H9 (cell line): ENCODE measurements at regions not wholly inside any gene's neighbourhood (a gene's known extent, or its start where the extent isn't known, plus 50 kb on each side); places are given as distances from the start of the nearest gene placed in this dataset.

ENCODE experiments used
- DNase-seq: peaks from one replicate; pipeline ENCODE4 v3.0.0-alpha.2; 2017
- H2AFZ ChIP-seq: one replicate; pipeline ENCODE4 v1.6.1; 2013; ENCODE audit warnings: mild to moderate bottlenecking, low read length, control low read depth, moderate library complexity
- H2AK5ac ChIP-seq: 2 replicates; pipeline ENCODE4 v1.6.1; 2013; ENCODE audit warnings: low read length, control low read depth, mixed read lengths; ENCODE audit not compliant: insufficient read length
- H2BK120ac ChIP-seq: one replicate; pipeline ENCODE4 v1.6.1; 2013; ENCODE audit warnings: low read depth, mild to moderate bottlenecking, low read length, control low read depth, inconsistent platforms; ENCODE audit not compliant: poor library complexity, severe bottlenecking
- H2BK12ac ChIP-seq: 2 replicates; pipeline ENCODE4 v1.6.1; 2013; ENCODE audit warnings: low read length, control low read depth, mixed read lengths, low read depth; ENCODE audit not compliant: insufficient read length
- H2BK15ac ChIP-seq: 2 replicates; pipeline ENCODE4 v1.6.1; 2013; ENCODE audit warnings: low read depth, low read length, control low read depth
- H2BK20ac ChIP-seq: one replicate; pipeline ENCODE4 v1.6.1; 2013; ENCODE audit warnings: low read depth, mild to moderate bottlenecking, low read length, control low read depth, inconsistent platforms; ENCODE audit not compliant: poor library complexity, severe bottlenecking
- H2BK5ac ChIP-seq: 2 replicates; pipeline ENCODE4 v1.6.1; 2013; ENCODE audit warnings: low read length, control low read depth, mixed read lengths; ENCODE audit not compliant: insufficient read length
- H3K14ac ChIP-seq: 2 replicates; pipeline ENCODE4 v1.6.1; 2013; ENCODE audit warnings: low read length, control low read depth; ENCODE audit not compliant: insufficient read depth
- H3K18ac ChIP-seq: 2 replicates; pipeline ENCODE4 v1.6.1; 2013; ENCODE audit warnings: low read depth, mild to moderate bottlenecking, mixed read lengths, low read length, control low read depth; ENCODE audit not compliant: insufficient read length
- H3K23ac ChIP-seq: 2 replicates; pipeline ENCODE4 v1.6.1; 2013; ENCODE audit warnings: low read length, control low read depth, mixed read lengths, low read depth; ENCODE audit not compliant: insufficient read length
- H3K23me2 ChIP-seq: 2 replicates; pipeline ENCODE4 v1.6.1; 2013; ENCODE audit warnings: low read depth, mild to moderate bottlenecking, mixed read lengths, low read length, control low read depth; ENCODE audit not compliant: insufficient read length, poor library complexity, severe bottlenecking
- H3K27ac ChIP-seq: 2 replicates; pipeline ENCODE4 v1.5.1; 2013; ENCODE audit warnings: low read length, control low read depth, mixed read lengths, low read depth; ENCODE audit not compliant: insufficient read length
- H3K27me3 ChIP-seq: 2 replicates; pipeline ENCODE4 v1.6.1; 2013; ENCODE audit warnings: low read length, control low read depth, inconsistent platforms; ENCODE audit not compliant: insufficient read depth
- H3K4ac ChIP-seq: 2 replicates; pipeline ENCODE4 v1.6.1; 2013; ENCODE audit warnings: low read depth, mild to moderate bottlenecking, control low read depth, inconsistent platforms, low read length, moderate library complexity
- H3K4me1 ChIP-seq: 2 replicates; pipeline ENCODE4 v1.6.1; 2013; ENCODE audit warnings: low read length, control low read depth, inconsistent platforms; ENCODE audit not compliant: insufficient read depth
- H3K4me2 ChIP-seq: 2 replicates; pipeline ENCODE4 v1.6.1; 2013; ENCODE audit warnings: low read length, control low read depth, mixed read lengths; ENCODE audit not compliant: insufficient read length, insufficient read depth
- H3K56ac ChIP-seq: 2 replicates; pipeline ENCODE4 v1.6.1; 2013; ENCODE audit warnings: low read depth, mild to moderate bottlenecking, mixed read lengths, low read length, control low read depth; ENCODE audit not compliant: insufficient read length
- H3K79me1 ChIP-seq: 2 replicates; pipeline ENCODE4 v1.6.1; 2013; ENCODE audit warnings: low read depth, mild to moderate bottlenecking, moderate library complexity, low read length, control low read depth, inconsistent platforms; ENCODE audit not compliant: insufficient read depth, poor library complexity, severe bottlenecking
- H3K79me2 ChIP-seq: 2 replicates; pipeline ENCODE4 v1.6.1; 2013; ENCODE audit warnings: low read length, control low read depth, inconsistent platforms; ENCODE audit not compliant: insufficient read depth
- H3K9ac ChIP-seq: 2 replicates; pipeline ENCODE4 v1.6.1; 2013; ENCODE audit warnings: low read length, control low read depth, mixed read lengths; ENCODE audit not compliant: insufficient read length; ENCODE audit errors: extremely low read depth
- H3K9me3 ChIP-seq: one replicate; pipeline ENCODE4 v1.6.1; 2013; ENCODE audit warnings: low read depth, low read length, inconsistent platforms; ENCODE audit not compliant: control insufficient read depth
- H3T11ph ChIP-seq: one replicate; pipeline ENCODE4 v1.6.1; 2013; ENCODE audit warnings: mild to moderate bottlenecking, low read length, control low read depth, inconsistent platforms
- H4K20me1 ChIP-seq: one replicate; pipeline ENCODE4 v1.6.1; 2013; ENCODE audit not compliant: control insufficient read depth, insufficient read length, insufficient read depth
- H4K5ac ChIP-seq: 2 replicates; pipeline ENCODE4 v1.6.1; 2013; ENCODE audit warnings: low read depth, mild to moderate bottlenecking, mixed read lengths, low read length, control low read depth; ENCODE audit not compliant: insufficient read length
- H4K8ac ChIP-seq: replicated peaks from 2 replicates; pipeline ENCODE4 v1.6.1; 2013; ENCODE audit warnings: low read length, control low read depth, mixed read lengths, low read depth; ENCODE audit not compliant: insufficient read length
- H4K91ac ChIP-seq: 2 replicates; pipeline ENCODE4 v1.6.1; 2013; ENCODE audit warnings: low read depth, mild to moderate bottlenecking, moderate library complexity, mixed read lengths, low read length, control low read depth; ENCODE audit not compliant: insufficient read length
- H3K27ac Mint-ChIP-seq, 3 experiments: 2 replicates in 2 of 3; 3 replicates in 1 of 3; pipeline ENCODE4 v1.8.0; 2020 to 2021; ENCODE audit warnings: mixed read lengths in 3 of 3, mild to moderate bottlenecking in 1 of 3, moderate library complexity in 1 of 3
- H3K27me3 Mint-ChIP-seq: 2 replicates; pipeline ENCODE4 v1.8.0; 2021; ENCODE audit warnings: low read depth, mild to moderate bottlenecking, moderate library complexity, mixed read lengths
- H3K36me3 Mint-ChIP-seq, 3 experiments: 2 replicates in 2 of 3; 3 replicates in 1 of 3; pipeline ENCODE4 v1.8.0; 2020 to 2021; ENCODE audit warnings: low read depth in 3 of 3, mixed read lengths in 3 of 3; ENCODE audit not compliant: insufficient read depth in 1 of 3
- H3K4me1 Mint-ChIP-seq, 2 experiments: 2 replicates each; pipeline ENCODE4 v1.8.0; 2020; ENCODE audit warnings: mixed read lengths in 2 of 2
- H3K4me3 Mint-ChIP-seq, 2 experiments: 2 replicates in 1 of 2; 3 replicates in 1 of 2; pipeline ENCODE4 v1.8.0; 2020 to 2021; ENCODE audit warnings: mild to moderate bottlenecking in 2 of 2, mixed read lengths in 2 of 2, moderate library complexity in 1 of 2
- H3K9me3 Mint-ChIP-seq, 2 experiments: 2 replicates in 1 of 2; 3 replicates in 1 of 2; pipeline ENCODE4 v1.8.0; 2020; ENCODE audit warnings: mild to moderate bottlenecking in 2 of 2, mixed read lengths in 2 of 2, moderate library complexity in 1 of 2
- CTCF ChIP-seq: fragments of 200-600 bp; sonication (generic); conservative IDR thresholded peaks from 3 replicates; pipeline ENCODE4 v1.8.0; 2021; ENCODE audit warnings: antibody characterized with exemption, mild to moderate bottlenecking
- WGBS: extraction: QIAGEN DNeasy Blood & Tissue Kit; methylation state at CpG from one replicate; pipeline ENCODE4 v1.1.7; 2013; ENCODE audit warnings: missing lambda C conversion rate, low lambda C conversion rate, mixed read lengths; ENCODE audit not compliant: insufficient read length; ENCODE audit errors: extremely low coverage; 5-methylcytosine and 5-hydroxymethylcytosine counted together

- no peak for DNase-seq
- H2AK5ac ChIP-seq = no peak overlapping the region
- no peak overlapping the region for H2BK5ac ChIP-seq
- Mint-ChIP-seq H3K4me1 (peaks cover 17 to 25% of the 10 kb centered on the region in 2 experiments), H3K27ac (peak overlapping the region; percentile 89 to 97 (median 96); a peak in 5 of 7 replicates), H3K27me3 (no peaks in the 10 kb centered on the region), H3K4me3 (no peak overlapping the region; a peak in 1 of 5 replicates), H3K9me3 (peaks cover 0 to 6% of the 10 kb centered on the region in 2 experiments; a peak in 2 of 5 replicates), H3K36me3 (no peaks in the 10 kb centered on the region)
- H4K20me1 ChIP-seq = no peaks in the 10 kb centered on the region
- H3K27me3 ChIP-seq = no peaks in the 10 kb centered on the region
- H3K23ac ChIP-seq = no peak overlapping the region
- H4K8ac ChIP-seq = no peak overlapping the region
- H2BK15ac ChIP-seq = no peak overlapping the region
- no peak overlapping the region for H3K56ac ChIP-seq
- H3K79me1 ChIP-seq = no peaks in the 10 kb centered on the region
- peak overlapping the region; percentile 81 for H2AFZ ChIP-seq
- H3K18ac ChIP-seq = no peak overlapping the region
- no peak overlapping the region for H3K4ac ChIP-seq
- no peak overlapping the region for H4K91ac ChIP-seq
- no peak overlapping the region for H2BK12ac ChIP-seq
- no peak overlapping the region for H3K14ac ChIP-seq
- H2BK120ac ChIP-seq = no peak overlapping the region
- no peak for TF ChIP-seq CTCF
- H3T11ph ChIP-seq = no peak overlapping the region
- H3K9ac ChIP-seq = no peak overlapping the region
- WGBS = no CpG with 5 or more reads among the region's 6 CpGs
- peaks cover 3% of the 10 kb centered on the region; the same call in 1 of the 2 replicates for H3K4me1 ChIP-seq
- no peaks in the 10 kb centered on the region for H3K9me3 ChIP-seq
- no peak overlapping the region for H3K27ac ChIP-seq
- H2BK20ac ChIP-seq = no peak overlapping the region
- H3K23me2 ChIP-seq = no peaks in the 10 kb centered on the region
- H3K4me2 ChIP-seq = no peak overlapping the region
- H3K79me2 ChIP-seq = no peaks in the 10 kb centered on the region
- no peak overlapping the region for H4K5ac ChIP-seq
These were observed 450.1 kb upstream of the TENM3 start for GRCh38 chr4:181793096-181793495.
